GM23338 (cell line): ENCODE measurements at regions not wholly inside any gene's neighbourhood (a gene's known extent, or its start where the extent isn't known, plus 50 kb on each side); places are given as distances from the start of the nearest gene placed in this dataset.

Experiments
- ATAC-seq: fragments of 200-7000 bp; cut with Tn5 transposase; 3 replicates; pipeline ENCODE4 v1.9.1; 2020
- DNase-seq: peaks from one replicate; pipeline ENCODE4 v3.0.0-alpha.2; 2015; ENCODE audit warnings: low spot score
- H2AFZ ChIP-seq: fragments of 200-600 bp; sonication (generic); 2 replicates; pipeline ENCODE4 v1.8.0; 2016; ENCODE audit warnings: antibody characterized with exemption, mild to moderate bottlenecking, moderate library complexity
- H3F3A ChIP-seq: fragments of 200-600 bp; sonication (generic); replicated peaks from 2 replicates; pipeline ENCODE4 v1.8.0; 2017; ENCODE audit warnings: antibody characterized with exemption, mixed run types, low read depth
- H3K27ac ChIP-seq: fragments of 200-600 bp; sonication (generic); 2 replicates; pipeline ENCODE4 v1.6.1; 2016; ENCODE audit warnings: low read depth
- H3K27me3 ChIP-seq: fragments of 200-600 bp; sonication (generic); 2 replicates; pipeline ENCODE4 v1.8.0; 2016; ENCODE audit warnings: mild to moderate bottlenecking, mixed run types, moderate library complexity; ENCODE audit not compliant: insufficient read depth
- H3K36me3 ChIP-seq: fragments of 200-600 bp; sonication (generic); 2 replicates; pipeline ENCODE4 v1.8.0; 2016; ENCODE audit warnings: mild to moderate bottlenecking; ENCODE audit not compliant: insufficient read depth
- H3K4me1 ChIP-seq: fragments of 200-600 bp; sonication (generic); 2 replicates; pipeline ENCODE4 v1.8.0; 2016; ENCODE audit warnings: mild to moderate bottlenecking, moderate library complexity; ENCODE audit not compliant: insufficient read depth
- H3K4me2 ChIP-seq: fragments of 200-600 bp; sonication (generic); 2 replicates; pipeline ENCODE4 v1.7.1; 2017; ENCODE audit warnings: mixed run types
- H3K4me3 ChIP-seq: fragments of 200-600 bp; sonication (generic); 2 replicates; pipeline ENCODE4 v1.6.1; 2016; ENCODE audit warnings: mixed run types
- H3K79me2 ChIP-seq: fragments of 200-600 bp; sonication (generic); replicated peaks from 2 replicates; pipeline ENCODE4 v1.8.0; 2017; ENCODE audit warnings: mild to moderate bottlenecking; ENCODE audit not compliant: insufficient read depth
- H3K9me2 ChIP-seq: fragments of 200-600 bp; sonication (generic); 2 replicates; pipeline ENCODE4 v1.8.0; 2017; ENCODE audit not compliant: insufficient read depth
- H4K20me1 ChIP-seq: fragments of 200-600 bp; sonication (generic); replicated peaks from 2 replicates; pipeline ENCODE4 v1.8.0; 2017; ENCODE audit warnings: mild to moderate bottlenecking; ENCODE audit not compliant: insufficient read depth
- H3K27ac Mint-ChIP-seq: 2 replicates; pipeline ENCODE4 v1.8.0; 2020; ENCODE audit warnings: inconsistent platforms, mild to moderate bottlenecking, moderate library complexity, mixed read lengths
- H3K27me3 Mint-ChIP-seq: 3 replicates; pipeline ENCODE4 v1.8.0; 2022; ENCODE audit warnings: low read depth, mild to moderate bottlenecking, moderate library complexity, mixed read lengths, inconsistent platforms; ENCODE audit not compliant: insufficient read depth, poor library complexity
- H3K36me3 Mint-ChIP-seq: 3 replicates; pipeline ENCODE4 v1.8.0; 2021; ENCODE audit warnings: low read depth, mild to moderate bottlenecking, inconsistent platforms, moderate library complexity, mixed read lengths
- H3K4me1 Mint-ChIP-seq: 3 replicates; pipeline ENCODE4 v1.8.0; 2020; ENCODE audit warnings: mild to moderate bottlenecking, inconsistent platforms, mixed read lengths
- H3K4me3 Mint-ChIP-seq: 3 replicates; pipeline ENCODE4 v1.8.0; 2021; ENCODE audit warnings: moderate library complexity, mild to moderate bottlenecking, inconsistent platforms, mixed read lengths
- H3K9me3 Mint-ChIP-seq: 3 replicates; pipeline ENCODE4 v1.8.0; 2020; ENCODE audit warnings: moderate library complexity, mild to moderate bottlenecking, inconsistent platforms, mixed read lengths
- CREB1 ChIP-seq: fragments of 250-450 bp; sonication (Bioruptor Pico); IDR thresholded peaks from 2 replicates; pipeline ENCODE4 v1.5.0; 2020; ENCODE audit warnings: low read depth, mild to moderate bottlenecking, moderate library complexity
- EZH2 ChIP-seq: fragments of 200-600 bp; sonication (generic); IDR thresholded peaks from one replicate; pipeline ENCODE4 v1.8.0; 2017; ENCODE audit warnings: antibody characterized with exemption, mild to moderate bottlenecking, low read depth; ENCODE audit not compliant: unreplicated experiment
- NANOG ChIP-seq: IDR thresholded peaks from 2 replicates; pipeline ENCODE4 v1.6.1; 2016; ENCODE audit warnings: antibody characterized with exemption, borderline replicate concordance
- STAT1 ChIP-seq: IDR thresholded peaks from one replicate; pipeline ENCODE4 v1.6.1; 2016; ENCODE audit warnings: antibody characterized with exemption; ENCODE audit not compliant: unreplicated experiment
- ZNF114 ChIP-seq: fragments of 250-450 bp; sonication (Bioruptor Pico); IDR thresholded peaks from 2 replicates; pipeline ENCODE4 v1.5.0; 2020; ENCODE audit warnings: mild to moderate bottlenecking, moderate library complexity
- TF ChIP-seq, protein P1 (sequence below): fragments of 250-450 bp; sonication (Bioruptor Pico); IDR thresholded peaks from 2 replicates; pipeline ENCODE4 v1.5.0; 2020; ENCODE audit warnings: mild to moderate bottlenecking, moderate library complexity

DNA sequence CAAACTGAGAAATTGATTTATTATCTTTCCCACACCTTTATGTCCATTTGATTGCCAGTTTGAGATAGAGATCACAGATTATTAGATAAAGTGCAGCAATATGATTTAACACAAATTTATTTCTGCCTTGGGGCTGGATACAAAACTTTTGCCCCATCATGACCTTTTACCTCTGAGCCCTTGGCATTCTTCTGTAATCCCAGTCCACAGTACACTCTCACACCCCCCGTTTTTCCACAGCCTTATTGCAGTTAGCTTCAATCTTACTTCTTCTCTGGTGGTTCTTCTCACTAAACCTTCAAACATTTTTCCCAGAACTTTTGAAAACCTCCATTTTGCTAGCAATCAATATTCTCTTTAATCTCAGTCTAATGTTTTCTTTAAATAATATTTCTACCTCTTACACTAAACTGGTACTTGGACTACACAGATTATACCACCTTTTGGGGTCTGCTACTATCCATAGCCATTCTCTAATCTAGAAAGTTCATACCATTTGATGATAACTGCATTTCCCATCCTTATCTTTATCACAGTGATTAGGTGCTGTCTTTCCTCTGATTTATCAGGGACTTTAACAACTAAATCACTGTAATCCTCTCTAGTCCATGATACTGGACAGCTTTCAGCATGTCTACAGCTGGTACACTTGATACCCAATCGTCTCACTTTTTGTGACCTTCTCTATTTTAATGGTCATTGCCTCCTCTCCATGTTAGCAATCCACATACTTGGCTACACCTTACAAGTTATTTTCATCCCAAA, 186.7 kb upstream of the PDE3A start (continued):
- TF ChIP-seq, protein P1, sequence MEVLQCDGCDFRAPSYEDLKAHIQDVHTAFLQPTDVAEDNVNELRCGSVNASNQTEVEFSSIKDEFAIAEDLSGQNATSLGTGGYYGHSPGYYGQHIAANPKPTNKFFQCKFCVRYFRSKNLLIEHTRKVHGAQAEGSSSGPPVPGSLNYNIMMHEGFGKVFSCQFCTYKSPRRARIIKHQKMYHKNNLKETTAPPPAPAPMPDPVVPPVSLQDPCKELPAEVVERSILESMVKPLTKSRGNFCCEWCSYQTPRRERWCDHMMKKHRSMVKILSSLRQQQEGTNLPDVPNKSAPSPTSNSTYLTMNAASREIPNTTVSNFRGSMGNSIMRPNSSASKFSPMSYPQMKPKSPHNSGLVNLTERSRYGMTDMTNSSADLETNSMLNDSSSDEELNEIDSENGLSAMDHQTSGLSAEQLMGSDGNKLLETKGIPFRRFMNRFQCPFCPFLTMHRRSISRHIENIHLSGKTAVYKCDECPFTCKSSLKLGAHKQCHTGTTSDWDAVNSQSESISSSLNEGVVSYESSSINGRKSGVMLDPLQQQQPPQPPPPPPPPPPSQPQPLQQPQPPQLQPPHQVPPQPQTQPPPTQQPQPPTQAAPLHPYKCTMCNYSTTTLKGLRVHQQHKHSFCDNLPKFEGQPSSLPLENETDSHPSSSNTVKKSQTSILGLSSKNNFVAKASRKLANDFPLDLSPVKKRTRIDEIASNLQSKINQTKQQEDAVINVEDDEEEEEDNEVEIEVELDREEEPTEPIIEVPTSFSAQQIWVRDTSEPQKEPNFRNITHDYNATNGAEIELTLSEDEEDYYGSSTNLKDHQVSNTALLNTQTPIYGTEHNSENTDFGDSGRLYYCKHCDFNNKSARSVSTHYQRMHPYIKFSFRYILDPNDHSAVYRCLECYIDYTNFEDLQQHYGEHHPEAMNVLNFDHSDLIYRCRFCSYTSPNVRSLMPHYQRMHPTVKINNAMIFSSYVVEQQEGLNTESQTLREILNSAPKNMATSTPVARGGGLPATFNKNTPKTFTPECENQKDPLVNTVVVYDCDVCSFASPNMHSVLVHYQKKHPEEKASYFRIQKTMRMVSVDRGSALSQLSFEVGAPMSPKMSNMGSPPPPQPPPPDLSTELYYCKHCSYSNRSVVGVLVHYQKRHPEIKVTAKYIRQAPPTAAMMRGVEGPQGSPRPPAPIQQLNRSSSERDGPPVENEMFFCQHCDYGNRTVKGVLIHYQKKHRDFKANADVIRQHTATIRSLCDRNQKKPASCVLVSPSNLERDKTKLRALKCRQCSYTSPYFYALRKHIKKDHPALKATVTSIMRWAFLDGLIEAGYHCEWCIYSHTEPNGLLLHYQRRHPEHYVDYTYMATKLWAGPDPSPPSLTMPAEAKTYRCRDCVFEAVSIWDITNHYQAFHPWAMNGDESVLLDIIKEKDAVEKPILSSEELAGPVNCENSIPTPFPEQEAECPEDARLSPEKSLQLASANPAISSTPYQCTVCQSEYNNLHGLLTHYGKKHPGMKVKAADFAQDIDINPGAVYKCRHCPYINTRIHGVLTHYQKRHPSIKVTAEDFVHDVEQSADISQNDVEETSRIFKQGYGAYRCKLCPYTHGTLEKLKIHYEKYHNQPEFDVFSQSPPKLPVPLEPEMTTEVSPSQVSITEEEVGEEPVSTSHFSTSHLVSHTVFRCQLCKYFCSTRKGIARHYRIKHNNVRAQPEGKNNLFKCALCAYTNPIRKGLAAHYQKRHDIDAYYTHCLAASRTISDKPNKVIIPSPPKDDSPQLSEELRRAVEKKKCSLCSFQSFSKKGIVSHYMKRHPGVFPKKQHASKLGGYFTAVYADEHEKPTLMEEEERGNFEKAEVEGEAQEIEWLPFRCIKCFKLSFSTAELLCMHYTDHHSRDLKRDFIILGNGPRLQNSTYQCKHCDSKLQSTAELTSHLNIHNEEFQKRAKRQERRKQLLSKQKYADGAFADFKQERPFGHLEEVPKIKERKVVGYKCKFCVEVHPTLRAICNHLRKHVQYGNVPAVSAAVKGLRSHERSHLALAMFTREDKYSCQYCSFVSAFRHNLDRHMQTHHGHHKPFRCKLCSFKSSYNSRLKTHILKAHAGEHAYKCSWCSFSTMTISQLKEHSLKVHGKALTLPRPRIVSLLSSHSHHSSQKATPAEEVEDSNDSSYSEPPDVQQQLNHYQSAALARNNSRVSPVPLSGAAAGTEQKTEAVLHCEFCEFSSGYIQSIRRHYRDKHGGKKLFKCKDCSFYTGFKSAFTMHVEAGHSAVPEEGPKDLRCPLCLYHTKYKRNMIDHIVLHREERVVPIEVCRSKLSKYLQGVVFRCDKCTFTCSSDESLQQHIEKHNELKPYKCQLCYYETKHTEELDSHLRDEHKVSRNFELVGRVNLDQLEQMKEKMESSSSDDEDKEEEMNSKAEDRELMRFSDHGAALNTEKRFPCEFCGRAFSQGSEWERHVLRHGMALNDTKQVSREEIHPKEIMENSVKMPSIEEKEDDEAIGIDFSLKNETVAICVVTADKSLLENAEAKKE, result no peak
- no peak for TF ChIP-seq ZNF114 (CRISPR knock-in tag)
- TF ChIP-seq CREB1 (CRISPR knock-in tag), result no peak
- no peak for TF ChIP-seq STAT1

DNA sequence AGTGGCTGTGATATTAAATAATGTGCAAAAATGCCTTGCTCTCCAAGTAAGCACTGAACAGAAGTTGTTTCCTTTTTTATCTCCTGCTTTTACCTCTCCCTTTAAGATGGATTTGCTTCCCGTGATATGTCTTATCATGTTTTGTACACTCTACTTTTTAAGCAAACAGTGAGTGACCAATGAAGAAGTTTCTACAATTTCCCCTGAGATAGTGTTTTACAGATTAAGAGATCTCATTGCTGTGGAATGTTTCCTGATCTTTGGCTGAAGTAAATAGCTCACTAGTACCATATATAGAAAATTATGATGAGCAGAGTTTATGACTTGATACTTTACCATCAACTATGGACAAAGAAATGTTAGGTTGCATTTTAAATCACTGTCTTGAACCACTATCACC, 184.8 kb upstream of the PDE3A start:
- H3K27me3 ChIP-seq, result no peaks in the 10 kb centered on the region
- H3K4me2 ChIP-seq, result no peak overlapping the region
- 0 out of 2 replicates have a peak, but pooled peaks cover 6% of the 10 kb centered on the region for H3K4me1 ChIP-seq
- H3K4me3 ChIP-seq, result no peak overlapping the region
- Mint-ChIP-seq H3K4me3 (no peak overlapping the region), H3K9me3 (no peaks in the 10 kb centered on the region), H3K27me3 (no peaks in the 10 kb centered on the region), H3K27ac (no peak overlapping the region; the same call in 1 of the 2 replicates), H3K4me1 (peaks cover 6% of the 10 kb centered on the region), H3K36me3 (no peaks in the 10 kb centered on the region)
- no peaks in the 10 kb centered on the region for H3F3A ChIP-seq
- no peaks in the 10 kb centered on the region for H3K79me2 ChIP-seq
- TF ChIP-seq EZH2 (no peak), NANOG (no peak)
- no peaks in the 10 kb centered on the region for H4K20me1 ChIP-seq
- no peak for DNase-seq
- H3K27ac ChIP-seq, result no peak overlapping the region
- H3K9me2 ChIP-seq, result peaks cover 3% of the 10 kb centered on the region; the same call in 1 of the 2 replicates
- ATAC-seq, result no peak
- H2AFZ ChIP-seq, result no peak overlapping the region
- H3K36me3 ChIP-seq, result no peaks in the 10 kb centered on the region
